Endothelial cell of umbilical vein (primary cell): ENCODE measurements at regions not wholly inside any gene's neighbourhood (a gene's known extent, or its start where the extent isn't known, plus 50 kb on each side); places are given as distances from the start of the nearest gene placed in this dataset.

ENCODE experiments used
- BruUV-seq: library from RNA; stranded (reverse); fragments of 400-500 nt; replicated peaks from 2 replicates; lab custom pipeline; 2021; lab: Mats Ljungman, UMichigan
- CTCF ChIA-PET: fragments of 300-600, 350-600 bp; sonication (Branson Sonifier 250); formaldehyde crosslinking; loops from one replicate; lab custom pipeline; 2021; ENCODE audit warnings: antibody characterized with exemption, inconsistent platforms; lab: Charles Lee
- POLR2A ChIA-PET: fragments of 300-600, 350-600 bp; sonication (Branson Sonifier 250); formaldehyde crosslinking; loops from one replicate; lab custom pipeline; 2021; ENCODE audit warnings: antibody characterized with exemption, inconsistent platforms; lab: Charles Lee
- DNase-seq: peaks from one replicate; pipeline ENCODE4 v3.0.0-alpha.2; 2011; ENCODE audit warnings: low read depth, low spot score
- FAIRE-seq: peaks from 2 replicates; lab custom pipeline; 2011; peaks lifted over from hg19 to GRCh38; lab: Jason Lieb, UNC
- H2AFZ ChIP-seq: 2 replicates; pipeline ENCODE4 v1.6.0; 2012; ENCODE audit warnings: low read depth, low read length, control low read depth, inconsistent platforms
- H3K27ac ChIP-seq: 2 replicates; pipeline ENCODE4 v1.5.1; 2011; ENCODE audit warnings: low read depth, mild to moderate bottlenecking, control low read depth, low read length, moderate library complexity; ENCODE audit not compliant: insufficient read depth
- H3K27me3 ChIP-seq, 2 experiments: 2 replicates each; pipeline versions ENCODE4 v1.6.0 to v1.6.1; 2011; ENCODE audit warnings: low read length in 2 of 2, mixed read lengths in 1 of 2; ENCODE audit not compliant: control insufficient read depth in 2 of 2, insufficient read depth in 2 of 2
- H3K36me3 ChIP-seq, 2 experiments: 2 replicates in 1 of 2; 3 replicates in 1 of 2; pipeline ENCODE4 v1.5.1; 2011; ENCODE audit warnings: low read length in 2 of 2, mild to moderate bottlenecking in 1 of 2, moderate library complexity in 1 of 2; ENCODE audit not compliant: control insufficient read depth in 2 of 2, insufficient read depth in 2 of 2; ENCODE audit errors: extremely low read depth in 1 of 2
- H3K4me1 ChIP-seq: 3 replicates; pipeline ENCODE4 v1.5.1; 2011; ENCODE audit warnings: mild to moderate bottlenecking, low read length; ENCODE audit not compliant: control insufficient read depth, insufficient read depth; ENCODE audit errors: extremely low read depth
- H3K4me2 ChIP-seq: 2 replicates; pipeline ENCODE4 v1.6.1; 2011; ENCODE audit warnings: low read length, control low read depth, mixed read lengths; ENCODE audit not compliant: insufficient read depth
- H3K4me3 ChIP-seq, 3 experiments: fragments of 200-600 bp in 1 of 3; sonication (generic), shearing (Covaris generic) in 1 of 3; replicated peaks in 1 of 3; 2 replicates each; pipeline ENCODE4 v1.5.1; 2011 to 2016; ENCODE audit warnings: control low read depth in 3 of 3, low read length in 3 of 3, mild to moderate bottlenecking in 2 of 3, inconsistent platforms in 1 of 3, low read depth in 1 of 3, moderate library complexity in 1 of 3; ENCODE audit not compliant: insufficient read depth in 1 of 3
- H3K79me2 ChIP-seq: 2 replicates; pipeline ENCODE4 v1.6.0; 2012; ENCODE audit warnings: low read length, inconsistent platforms; ENCODE audit not compliant: control insufficient read depth, insufficient read depth
- H3K9ac ChIP-seq: replicated peaks from 2 replicates; pipeline ENCODE3; 2011; ENCODE audit warnings: low read length, control low read depth; ENCODE audit not compliant: insufficient read depth; ENCODE audit errors: extremely low read depth
- H3K9me1 ChIP-seq: replicated peaks from 3 replicates; pipeline ENCODE4 v1.6.0; 2011; ENCODE audit warnings: mild to moderate bottlenecking, low read length; ENCODE audit not compliant: control insufficient read depth, insufficient read depth; ENCODE audit errors: extremely low read depth
- H3K9me3 ChIP-seq: replicated peaks from 2 replicates; pipeline ENCODE4 v1.5.1; 2012; ENCODE audit warnings: low read length, inconsistent platforms; ENCODE audit not compliant: control insufficient read depth, insufficient read depth
- H4K20me1 ChIP-seq: replicated peaks from 2 replicates; pipeline ENCODE3; 2011; ENCODE audit warnings: mild to moderate bottlenecking, low read length; ENCODE audit not compliant: control insufficient read depth, insufficient read depth; ENCODE audit errors: extremely low read depth
- EZH2 ChIP-seq: IDR thresholded peaks from 2 replicates; pipeline ENCODE4 v1.6.1; 2012; ENCODE audit warnings: borderline replicate concordance, low read depth, mild to moderate bottlenecking, moderate library complexity, low read length, inconsistent platforms; ENCODE audit not compliant: severe bottlenecking
- FOS ChIP-seq: IDR thresholded peaks from 2 replicates; pipeline ENCODE4 v1.6.1; 2011; ENCODE audit warnings: mild to moderate bottlenecking, low read length, moderate library complexity, borderline replicate concordance; ENCODE audit not compliant: insufficient read depth
- GATA2 ChIP-seq: IDR thresholded peaks from 2 replicates; pipeline ENCODE4 v1.7.0; 2011; ENCODE audit warnings: low read depth, mild to moderate bottlenecking, moderate library complexity, mixed read lengths, low read length; ENCODE audit not compliant: insufficient read length, insufficient read depth
- JUN ChIP-seq: IDR thresholded peaks from 2 replicates; pipeline ENCODE4 v1.6.1; 2011; ENCODE audit warnings: borderline replicate concordance, low read depth; ENCODE audit not compliant: insufficient read length, insufficient read depth
- MYC ChIP-seq: IDR thresholded peaks from one replicate; pipeline ENCODE4 v1.6.1; 2011; ENCODE audit warnings: mild to moderate bottlenecking, low read depth, low read length
- POLR2A ChIP-seq: IDR thresholded peaks from 2 replicates; pipeline ENCODE4 v1.6.1; 2012; ENCODE audit warnings: low read depth, mild to moderate bottlenecking, control low read depth, low read length
- POLR2AphosphoS5 ChIP-seq: IDR thresholded peaks from 2 replicates; pipeline ENCODE4 v1.6.1; 2012; ENCODE audit warnings: low read depth, mild to moderate bottlenecking, control low read depth, low read length, moderate library complexity; ENCODE audit not compliant: insufficient read depth
- dilution Hi-C: fragments of 300-500 bp; cut with MboI; formaldehyde crosslinking; loops from one replicate; pipeline ENCODE4 v1.15.0; 2019; ENCODE audit warnings: low sequenced_read_pairs; ENCODE audit not compliant: extremely low pct_ligation_motif_present
- intact Hi-C: fragments of 100-400 bp; cut with micrococcal nuclease; formaldehyde crosslinking; loops from one replicate; pipeline ENCODE4 v1.10.0; 2022
- TF ChIP-seq, protein P1 (sequence below), 2 donors: IDR thresholded peaks; 1 replicate in 1 of 2; 2 replicates in 1 of 2; pipeline ENCODE4 v1.5.1; 2011; ENCODE audit warnings: low read length in 2 of 2, mild to moderate bottlenecking in 2 of 2, moderate library complexity in 2 of 2, control low read depth in 1 of 2, inconsistent platforms in 1 of 2, low read depth in 1 of 2; ENCODE audit not compliant: insufficient read depth in 1 of 2; ENCODE audit errors: extremely low read depth in 1 of 2
- TF ChIP-seq, protein P2 (sequence below): IDR thresholded peaks from 2 replicates; pipeline ENCODE4 v1.6.1; 2011; ENCODE audit not compliant: insufficient read depth, insufficient read length

DNA sequence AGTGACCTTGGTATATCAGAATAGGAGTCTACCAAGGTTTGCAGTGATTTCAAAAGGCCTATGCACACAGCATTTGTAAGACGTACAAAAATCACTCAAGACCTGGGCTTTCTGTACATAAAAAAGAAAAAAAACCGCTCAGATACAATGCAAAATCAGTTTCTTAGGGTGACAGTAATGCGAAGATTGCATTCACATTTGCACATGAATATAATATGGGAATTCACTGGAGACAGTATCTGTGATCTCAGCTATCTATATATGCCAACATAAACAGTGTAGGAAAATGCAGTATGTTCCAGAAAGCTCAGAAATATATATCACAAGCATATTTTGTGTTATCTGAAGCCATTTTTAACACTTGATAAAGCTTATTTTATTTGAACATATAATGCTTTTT is 176.4 kb upstream of the MYOCD start:
- Histone ChIP-seq H3K4me2 (no peak overlapping the region), H3K36me3 (no peaks in the 10 kb centered on the region), H3K27ac (no peak overlapping the region), H3K9me3 (no peaks in the 10 kb centered on the region), H3K4me3 (no peak overlapping the region), H2AFZ (no peak overlapping the region), H3K27me3 (no peaks in the 10 kb centered on the region), H3K79me2 (no peaks in the 10 kb centered on the region), H3K9me1 (no peaks in the 10 kb centered on the region), H4K20me1 (no peaks in the 10 kb centered on the region), H3K4me1 (peaks cover 3% of the 10 kb centered on the region), H3K9ac (no peak overlapping the region)
- TF ChIP-seq, protein P1, sequence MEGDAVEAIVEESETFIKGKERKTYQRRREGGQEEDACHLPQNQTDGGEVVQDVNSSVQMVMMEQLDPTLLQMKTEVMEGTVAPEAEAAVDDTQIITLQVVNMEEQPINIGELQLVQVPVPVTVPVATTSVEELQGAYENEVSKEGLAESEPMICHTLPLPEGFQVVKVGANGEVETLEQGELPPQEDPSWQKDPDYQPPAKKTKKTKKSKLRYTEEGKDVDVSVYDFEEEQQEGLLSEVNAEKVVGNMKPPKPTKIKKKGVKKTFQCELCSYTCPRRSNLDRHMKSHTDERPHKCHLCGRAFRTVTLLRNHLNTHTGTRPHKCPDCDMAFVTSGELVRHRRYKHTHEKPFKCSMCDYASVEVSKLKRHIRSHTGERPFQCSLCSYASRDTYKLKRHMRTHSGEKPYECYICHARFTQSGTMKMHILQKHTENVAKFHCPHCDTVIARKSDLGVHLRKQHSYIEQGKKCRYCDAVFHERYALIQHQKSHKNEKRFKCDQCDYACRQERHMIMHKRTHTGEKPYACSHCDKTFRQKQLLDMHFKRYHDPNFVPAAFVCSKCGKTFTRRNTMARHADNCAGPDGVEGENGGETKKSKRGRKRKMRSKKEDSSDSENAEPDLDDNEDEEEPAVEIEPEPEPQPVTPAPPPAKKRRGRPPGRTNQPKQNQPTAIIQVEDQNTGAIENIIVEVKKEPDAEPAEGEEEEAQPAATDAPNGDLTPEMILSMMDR (IDR thresholded peaks at IDR 0.05; ENCODE audit: extremely low read depth in 1 of 2, insufficient read depth in 1 of 2, low read depth in 1 of 2, low read length in 2 of 2) = no peak
- TF ChIP-seq POLR2AphosphoS5 (no peak), JUN (no peak), GATA2 (no peak), EZH2 (no peak), FOS (no peak), MYC (no peak), POLR2A (no peak)
- TF ChIP-seq, protein P2, sequence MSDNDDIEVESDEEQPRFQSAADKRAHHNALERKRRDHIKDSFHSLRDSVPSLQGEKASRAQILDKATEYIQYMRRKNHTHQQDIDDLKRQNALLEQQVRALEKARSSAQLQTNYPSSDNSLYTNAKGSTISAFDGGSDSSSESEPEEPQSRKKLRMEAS = no peak
- FAIRE-seq (no peak), DNase-seq (no peak)
- CTCF ChIA-PET = interaction anchor here (0.8 kb wide), 1 partner anchor 11 kb away, joined by 3 read pairs; no protein-coding TSS in a partner anchor
- dilution Hi-C loops (no loop called here), intact Hi-C loops (no loop called here)
- POLR2A ChIA-PET = no interaction called here
- no TSS peak for BruUV-seq
